ENCODE measurements at regions not wholly inside any gene's neighbourhood (a gene's known extent, or its start where the extent isn't known, plus 50 kb on each side); places are given as distances from the start of the nearest gene placed in this dataset.

DNA sequence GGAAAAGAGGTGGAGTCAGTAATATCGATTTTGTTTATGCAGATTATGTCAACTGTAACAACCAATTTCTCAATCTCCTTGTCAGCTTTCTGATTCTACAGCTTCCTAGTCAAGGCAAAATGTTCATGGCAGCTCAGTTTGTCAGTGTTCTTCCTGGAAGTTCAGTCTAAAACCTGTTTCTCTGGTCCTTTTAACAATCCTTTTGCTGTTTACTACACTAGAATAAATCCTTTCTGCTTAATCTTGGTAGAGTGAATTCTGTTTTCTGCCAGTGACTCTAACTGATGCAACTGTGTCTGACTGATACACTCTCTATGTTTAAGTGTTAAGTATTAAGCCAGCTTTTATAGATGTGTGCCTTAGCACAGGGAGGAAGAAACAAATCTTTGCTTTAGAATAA is 516.9 kb upstream of the KLF12 start:
- no peak for TF ChIP-seq POLR2A (IDR thresholded peaks at IDR 0.05; ENCODE audit: low read length)
- no peak for TF ChIP-seq GATA1 (IDR thresholded peaks at IDR 0.05; ENCODE audit: low read depth, low read length)

Data from erythroblast (primary cell).